Keratinocyte (primary cell): ENCODE measurements at regions not wholly inside any gene's neighbourhood (a gene's known extent, or its start where the extent isn't known, plus 50 kb on each side); places are given as distances from the start of the nearest gene placed in this dataset.

Experiments
- DNase-seq: peaks from one replicate; pipeline ENCODE4 v3.0.0-alpha.2; 2011; ENCODE audit warnings: low read depth, missing footprints, low spot score
- FAIRE-seq: peaks from 2 replicates; lab custom pipeline; 2011; peaks lifted over from hg19 to GRCh38; lab: Jason Lieb, UNC
- H2AFZ ChIP-seq: 2 replicates; pipeline ENCODE4 v1.6.0; 2012; ENCODE audit warnings: low read length, control low read depth, inconsistent platforms; ENCODE audit not compliant: control insufficient read depth
- H3K27ac ChIP-seq: 2 replicates; pipeline ENCODE4 v1.5.1; 2011; ENCODE audit warnings: low read length; ENCODE audit not compliant: control insufficient read depth, insufficient read depth
- H3K27me3 ChIP-seq: 3 replicates; pipeline ENCODE4 v1.6.0; 2011; ENCODE audit warnings: low read length; ENCODE audit not compliant: control insufficient read depth, insufficient read depth; ENCODE audit errors: extremely low read depth
- H3K36me3 ChIP-seq, 2 experiments: 2 replicates in 1 of 2; 3 replicates in 1 of 2; pipeline ENCODE4 v1.5.1; 2011; ENCODE audit warnings: low read length in 2 of 2, mild to moderate bottlenecking in 1 of 2; ENCODE audit not compliant: control insufficient read depth in 2 of 2, insufficient read depth in 2 of 2; ENCODE audit errors: extremely low read depth in 1 of 2
- H3K4me1 ChIP-seq: 3 replicates; pipeline ENCODE4 v1.5.1; 2011; ENCODE audit warnings: low read length; ENCODE audit not compliant: control insufficient read depth, insufficient read depth; ENCODE audit errors: extremely low read depth
- H3K4me2 ChIP-seq: 3 replicates; pipeline ENCODE4 v1.6.0; 2011; ENCODE audit warnings: low read depth, low read length; ENCODE audit not compliant: control insufficient read depth, insufficient read depth; ENCODE audit errors: extremely low read depth
- H3K4me3 ChIP-seq, 3 experiments: fragments of 200-600 bp in 1 of 3; sonication (generic) in 1 of 3; 2 replicates in 2 of 3; 3 replicates in 1 of 3; pipeline ENCODE4 v1.5.1; 2011 to 2016; ENCODE audit warnings: low read length in 3 of 3, mild to moderate bottlenecking in 3 of 3, control low read depth in 2 of 3, inconsistent platforms in 1 of 3, low read depth in 1 of 3, mixed read lengths in 1 of 3, mixed run types in 1 of 3, moderate library complexity in 1 of 3; ENCODE audit not compliant: control insufficient read depth in 2 of 3, insufficient read depth in 2 of 3; ENCODE audit errors: extremely low read depth in 1 of 3
- H3K79me2 ChIP-seq: 2 replicates; pipeline ENCODE4 v1.6.0; 2012; ENCODE audit warnings: low read length; ENCODE audit not compliant: control insufficient read depth, insufficient read depth
- H3K9ac ChIP-seq: 3 replicates; pipeline ENCODE4 v1.6.0; 2011; ENCODE audit warnings: low read length; ENCODE audit not compliant: control insufficient read depth, insufficient read depth; ENCODE audit errors: extremely low read depth
- H3K9me1 ChIP-seq: 3 replicates; pipeline ENCODE4 v1.6.0; 2011; ENCODE audit warnings: low read length; ENCODE audit not compliant: control insufficient read depth, insufficient read depth; ENCODE audit errors: extremely low read depth
- H3K9me3 ChIP-seq: 2 replicates; pipeline ENCODE4 v1.5.1; 2012; ENCODE audit warnings: low read depth, low read length; ENCODE audit not compliant: control insufficient read depth
- H4K20me1 ChIP-seq: 3 replicates; pipeline ENCODE4 v1.6.0; 2011; ENCODE audit warnings: low read length; ENCODE audit not compliant: control insufficient read depth, insufficient read depth; ENCODE audit errors: extremely low read depth
- EZH2 ChIP-seq: IDR thresholded peaks from one replicate; pipeline ENCODE4 v1.6.1; 2012; ENCODE audit warnings: inconsistent platforms, mild to moderate bottlenecking, low read length, moderate library complexity
- dilution Hi-C: fragments of 300-500 bp; cut with MboI; formaldehyde crosslinking; loops from one replicate; pipeline ENCODE4 v1.7.0; 2020; ENCODE audit warnings: low sequenced_read_pairs; ENCODE audit not compliant: extremely low pct_ligation_motif_present
- TF ChIP-seq, protein P1 (sequence below), 3 experiments: IDR thresholded peaks in 1 of 3; conservative IDR thresholded peaks in 1 of 3; optimal IDR thresholded peaks in 1 of 3; 2 replicates in 2 of 3; 3 replicates in 1 of 3; pipeline versions ENCODE3 to v1.5.1; 2011; ENCODE audit warnings: low read length in 3 of 3, mild to moderate bottlenecking in 3 of 3, moderate library complexity in 2 of 3, control low read depth in 1 of 3, inconsistent platforms in 1 of 3; ENCODE audit not compliant: insufficient read depth in 2 of 3; ENCODE audit errors: extremely low read depth in 1 of 3

DNA sequence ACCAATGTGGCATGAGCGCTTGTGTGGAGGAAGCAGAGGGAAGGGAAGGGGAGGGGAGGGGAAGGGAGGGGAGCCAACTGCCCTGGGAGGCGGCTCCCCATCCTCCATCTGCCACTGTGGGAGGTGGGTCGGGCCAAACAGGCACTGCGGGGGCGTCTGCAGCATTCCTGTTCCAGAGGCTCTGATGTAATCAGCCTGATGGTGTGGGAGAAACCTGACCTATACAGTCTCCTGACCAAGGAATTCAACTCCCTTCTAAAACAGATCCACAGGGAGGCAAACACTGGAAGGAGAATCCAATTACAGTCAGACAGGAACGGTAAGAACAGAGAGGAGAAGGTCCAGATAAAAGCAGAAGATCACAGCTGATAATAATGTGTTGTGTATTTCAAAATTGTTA, 88.8 kb downstream of the CD8B2 start:
- Histone ChIP-seq H3K4me1 (no peaks in the 10 kb centered on the region), H3K4me2 (no peak overlapping the region), H3K27me3 (peaks cover 9% of the 10 kb centered on the region), H3K9me1 (no peaks in the 10 kb centered on the region), H3K9me3 (no peaks in the 10 kb centered on the region), H3K4me3 (no peak overlapping the region), H4K20me1 (no peaks in the 10 kb centered on the region), H2AFZ (no peak overlapping the region), H3K36me3 (no peaks in the 10 kb centered on the region), H3K79me2 (no peaks in the 10 kb centered on the region), H3K27ac (no peak overlapping the region), H3K9ac (no peak overlapping the region)
- dilution Hi-C loops = no loop called here
- TF ChIP-seq, protein P1, sequence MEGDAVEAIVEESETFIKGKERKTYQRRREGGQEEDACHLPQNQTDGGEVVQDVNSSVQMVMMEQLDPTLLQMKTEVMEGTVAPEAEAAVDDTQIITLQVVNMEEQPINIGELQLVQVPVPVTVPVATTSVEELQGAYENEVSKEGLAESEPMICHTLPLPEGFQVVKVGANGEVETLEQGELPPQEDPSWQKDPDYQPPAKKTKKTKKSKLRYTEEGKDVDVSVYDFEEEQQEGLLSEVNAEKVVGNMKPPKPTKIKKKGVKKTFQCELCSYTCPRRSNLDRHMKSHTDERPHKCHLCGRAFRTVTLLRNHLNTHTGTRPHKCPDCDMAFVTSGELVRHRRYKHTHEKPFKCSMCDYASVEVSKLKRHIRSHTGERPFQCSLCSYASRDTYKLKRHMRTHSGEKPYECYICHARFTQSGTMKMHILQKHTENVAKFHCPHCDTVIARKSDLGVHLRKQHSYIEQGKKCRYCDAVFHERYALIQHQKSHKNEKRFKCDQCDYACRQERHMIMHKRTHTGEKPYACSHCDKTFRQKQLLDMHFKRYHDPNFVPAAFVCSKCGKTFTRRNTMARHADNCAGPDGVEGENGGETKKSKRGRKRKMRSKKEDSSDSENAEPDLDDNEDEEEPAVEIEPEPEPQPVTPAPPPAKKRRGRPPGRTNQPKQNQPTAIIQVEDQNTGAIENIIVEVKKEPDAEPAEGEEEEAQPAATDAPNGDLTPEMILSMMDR (optimal IDR thresholded peaks at IDR 0.05 in 1 of 3, IDR thresholded peaks at IDR 0.05 in 1 of 3, conservative IDR thresholded peaks at IDR 0.05 in 1 of 3; ENCODE audit: extremely low read depth in 1 of 3, insufficient read depth in 2 of 3, low read length in 3 of 3) = no peak
- no peak for TF ChIP-seq EZH2
- DNase-seq (no peak), FAIRE-seq (no peak)

DNA sequence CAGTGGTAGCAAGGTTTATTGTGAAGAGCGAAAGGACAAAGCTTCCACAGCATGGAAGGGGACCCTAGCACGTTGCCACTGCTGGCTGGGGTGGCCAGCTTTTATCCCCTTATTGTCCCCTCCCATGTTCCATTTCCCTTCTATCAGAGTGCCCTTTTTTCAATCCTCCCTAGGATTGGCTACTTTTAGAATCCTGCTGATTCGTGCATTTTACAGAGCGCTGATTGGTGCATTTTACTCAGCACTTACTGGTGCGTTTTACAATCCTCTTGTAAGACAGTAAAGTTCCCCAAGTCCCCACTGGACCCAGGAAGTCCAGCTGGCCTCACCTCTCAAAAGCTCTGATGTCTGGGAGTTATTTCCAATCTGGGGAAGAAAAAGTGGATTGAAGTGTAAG, 90.1 kb downstream of the CD8B2 start:
- no peak overlapping the region for H3K27ac ChIP-seq
- no peak overlapping the region for H3K4me3 ChIP-seq
- no peaks in the 10 kb centered on the region for H3K9me3 ChIP-seq
- H3K9ac ChIP-seq = no peak overlapping the region
- no peaks in the 10 kb centered on the region for H3K4me1 ChIP-seq
- H4K20me1 ChIP-seq = no peaks in the 10 kb centered on the region
- H3K9me1 ChIP-seq = no peaks in the 10 kb centered on the region
- H3K79me2 ChIP-seq = no peaks in the 10 kb centered on the region
- H3K27me3 ChIP-seq = peaks cover 15% of the 10 kb centered on the region
- H2AFZ ChIP-seq = no peak overlapping the region
- TF ChIP-seq EZH2 = no peak
- TF ChIP-seq, protein P1 (optimal IDR thresholded peaks at IDR 0.05 in 1 of 3, IDR thresholded peaks at IDR 0.05 in 1 of 3, conservative IDR thresholded peaks at IDR 0.05 in 1 of 3; ENCODE audit: extremely low read depth in 1 of 3, insufficient read depth in 2 of 3, low read length in 3 of 3) = no peak
- dilution Hi-C loops = no loop called here
- no peaks in the 10 kb centered on the region for H3K36me3 ChIP-seq
- no peak overlapping the region for H3K4me2 ChIP-seq
- DNase-seq = no peak
- no peak for FAIRE-seq
